ENCODE measurements at regions not wholly inside any gene's neighbourhood (a gene's known extent, or its start where the extent isn't known, plus 50 kb on each side); places are given as distances from the start of the nearest gene placed in this dataset.

- H3K27ac Mint-ChIP-seq = no peak overlapping the region
- H3K9me3 ChIP-seq (ENCODE audit: control extremely low read depth in 1 of 3, control insufficient read depth in 2 of 3, insufficient read depth in 1 of 3, low read length in 2 of 3) = no peaks in the 10 kb centered on the region
- H3K27me3 ChIP-seq (replicated peaks in 1 of 4; ENCODE audit: control extremely low read depth in 1 of 4, control insufficient read depth in 3 of 4, insufficient read depth in 4 of 4, low read length in 3 of 4) = no peaks in the 10 kb centered on the region
- intact Hi-C loops (cut with micrococcal nuclease) = no loop called here
- ChIA-PET POLR2A (no interaction called here), CTCF (no interaction called here)
- no peaks in the 10 kb centered on the region for H3K79me2 ChIP-seq (ENCODE audit: control insufficient read depth, insufficient read depth, low read length)
- DNase-seq = no peak
- H3K27ac ChIP-seq (ENCODE audit: low read length in 2 of 2) = no peak overlapping the region
- no peak overlapping the region for H3K4me3 ChIP-seq (ENCODE audit: control extremely low read depth in 1 of 5, extremely low read depth in 1 of 5, insufficient read depth in 1 of 5, low read depth in 2 of 5, low read length in 4 of 5)
- H3K9ac ChIP-seq (ENCODE audit: low read length) = no peak overlapping the region
- H3K4me2 ChIP-seq (replicated peaks; ENCODE audit: low read depth, low read length, poor library complexity, severe bottlenecking) = no peak overlapping the region
- H3K4me1 Mint-ChIP-seq = no peaks in the 10 kb centered on the region
- ATAC-seq (ENCODE audit: low read depth) = no peak
- H3K4me3 Mint-ChIP-seq = no peak overlapping the region
- no peak overlapping the region for H2AFZ ChIP-seq (ENCODE audit: insufficient read depth, low read depth, low read length, poor library complexity, severe bottlenecking)
- 100% methylated on average over 1 of the region's 4 CpGs for WGBS (ENCODE audit: insufficient coverage)
- H3K9me3 Mint-ChIP-seq (ENCODE audit: insufficient read depth) = no peaks in the 10 kb centered on the region
- H4K20me1 ChIP-seq (ENCODE audit: control insufficient read depth, insufficient read depth, low read length, poor library complexity, severe bottlenecking) = no peaks in the 10 kb centered on the region
- no peak for TF ChIP-seq EZH2 (IDR thresholded peaks at IDR 0.05; ENCODE audit: borderline replicate concordance, insufficient read depth, low read depth, low read length, poor library complexity, severe bottlenecking)
- no peak for TF ChIP-seq CTCF (IDR thresholded peaks at IDR 0.05)
- H3K36me3 ChIP-seq (replicated peaks in 1 of 2; ENCODE audit: control extremely low read depth in 1 of 2, control insufficient read depth in 1 of 2, extremely low read depth in 1 of 2, insufficient read depth in 2 of 2, low read length in 1 of 2) = no peaks in the 10 kb centered on the region
- no peaks in the 10 kb centered on the region for H3K27me3 Mint-ChIP-seq
- no peaks in the 10 kb centered on the region for H3K4me1 ChIP-seq (ENCODE audit: control insufficient read depth in 2 of 2, insufficient read depth in 2 of 2, low read length in 2 of 2)
Measured at GRCh38 chr2:122523143-122523542, 767.7 kb downstream of the TSN start.

GRCh38 chr2:122523981-122524380 is 768.5 kb downstream of the TSN start:
- H3K9ac ChIP-seq (ENCODE audit: low read length) = no peak overlapping the region
- no peaks in the 10 kb centered on the region for H4K20me1 ChIP-seq (ENCODE audit: control insufficient read depth, insufficient read depth, low read length, poor library complexity, severe bottlenecking)
- ChIA-PET POLR2A (no interaction called here), CTCF (no interaction called here)
- intact Hi-C loops (cut with micrococcal nuclease) = no loop called here
- no peak overlapping the region for H3K4me2 ChIP-seq (replicated peaks; ENCODE audit: low read depth, low read length, poor library complexity, severe bottlenecking)
- ATAC-seq (ENCODE audit: low read depth) = no peak
- Mint-ChIP-seq H3K9me3 (ENCODE audit: insufficient read depth) (no peaks in the 10 kb centered on the region), H3K4me1 (no peaks in the 10 kb centered on the region), H3K27me3 (no peaks in the 10 kb centered on the region), H3K4me3 (no peak overlapping the region), H3K27ac (no peak overlapping the region)
- H3K4me1 ChIP-seq (ENCODE audit: control insufficient read depth in 2 of 2, insufficient read depth in 2 of 2, low read length in 2 of 2) = no peaks in the 10 kb centered on the region
- H3K27me3 ChIP-seq (replicated peaks in 1 of 4; ENCODE audit: control extremely low read depth in 1 of 4, control insufficient read depth in 3 of 4, insufficient read depth in 4 of 4, low read length in 3 of 4) = no peaks in the 10 kb centered on the region
- H3K36me3 ChIP-seq (replicated peaks in 1 of 2; ENCODE audit: control extremely low read depth in 1 of 2, control insufficient read depth in 1 of 2, extremely low read depth in 1 of 2, insufficient read depth in 2 of 2, low read length in 1 of 2) = no peaks in the 10 kb centered on the region
- H3K79me2 ChIP-seq (ENCODE audit: control insufficient read depth, insufficient read depth, low read length) = no peaks in the 10 kb centered on the region
- H3K27ac ChIP-seq (ENCODE audit: low read length in 2 of 2) = no peak overlapping the region
- no peak for TF ChIP-seq CTCF (IDR thresholded peaks at IDR 0.05)
- no peak for TF ChIP-seq EZH2 (IDR thresholded peaks at IDR 0.05; ENCODE audit: borderline replicate concordance, insufficient read depth, low read depth, low read length, poor library complexity, severe bottlenecking)
- 69% methylated on average over 2 of the region's 3 CpGs for WGBS (ENCODE audit: insufficient coverage)
- H3K9me3 ChIP-seq (ENCODE audit: control extremely low read depth in 1 of 3, control insufficient read depth in 2 of 3, insufficient read depth in 1 of 3, low read length in 2 of 3) = peaks cover 0 to 2% (median 0%) of the 10 kb centered on the region in 3 donors
- no peak overlapping the region for H3K4me3 ChIP-seq (ENCODE audit: control extremely low read depth in 1 of 5, extremely low read depth in 1 of 5, insufficient read depth in 1 of 5, low read depth in 2 of 5, low read length in 4 of 5)
- DNase-seq = no peak
- no peak overlapping the region for H2AFZ ChIP-seq (ENCODE audit: insufficient read depth, low read depth, low read length, poor library complexity, severe bottlenecking)
